Mammary epithelial cell (primary cell): ENCODE measurements at regions not wholly inside any gene's neighbourhood (a gene's known extent, or its start where the extent isn't known, plus 50 kb on each side); places are given as distances from the start of the nearest gene placed in this dataset.

Source experiments
- EZH2 ChIP-seq: IDR thresholded peaks from 2 replicates; pipeline ENCODE4 v1.6.1; 2012; ENCODE audit warnings: low read length, inconsistent platforms, borderline replicate concordance
- TF ChIP-seq, protein P1 (sequence below), 2 donors: IDR thresholded peaks in 1 of 2; conservative IDR thresholded peaks in 1 of 2; 2 replicates each; pipeline ENCODE4 v1.5.1; 2011 to 2012; ENCODE audit warnings: inconsistent platforms in 2 of 2, low read length in 2 of 2, mild to moderate bottlenecking in 2 of 2, control low read depth in 1 of 2, low read depth in 1 of 2; ENCODE audit not compliant: insufficient read depth in 1 of 2; ENCODE audit errors: extremely low read depth in 1 of 2

DNA sequence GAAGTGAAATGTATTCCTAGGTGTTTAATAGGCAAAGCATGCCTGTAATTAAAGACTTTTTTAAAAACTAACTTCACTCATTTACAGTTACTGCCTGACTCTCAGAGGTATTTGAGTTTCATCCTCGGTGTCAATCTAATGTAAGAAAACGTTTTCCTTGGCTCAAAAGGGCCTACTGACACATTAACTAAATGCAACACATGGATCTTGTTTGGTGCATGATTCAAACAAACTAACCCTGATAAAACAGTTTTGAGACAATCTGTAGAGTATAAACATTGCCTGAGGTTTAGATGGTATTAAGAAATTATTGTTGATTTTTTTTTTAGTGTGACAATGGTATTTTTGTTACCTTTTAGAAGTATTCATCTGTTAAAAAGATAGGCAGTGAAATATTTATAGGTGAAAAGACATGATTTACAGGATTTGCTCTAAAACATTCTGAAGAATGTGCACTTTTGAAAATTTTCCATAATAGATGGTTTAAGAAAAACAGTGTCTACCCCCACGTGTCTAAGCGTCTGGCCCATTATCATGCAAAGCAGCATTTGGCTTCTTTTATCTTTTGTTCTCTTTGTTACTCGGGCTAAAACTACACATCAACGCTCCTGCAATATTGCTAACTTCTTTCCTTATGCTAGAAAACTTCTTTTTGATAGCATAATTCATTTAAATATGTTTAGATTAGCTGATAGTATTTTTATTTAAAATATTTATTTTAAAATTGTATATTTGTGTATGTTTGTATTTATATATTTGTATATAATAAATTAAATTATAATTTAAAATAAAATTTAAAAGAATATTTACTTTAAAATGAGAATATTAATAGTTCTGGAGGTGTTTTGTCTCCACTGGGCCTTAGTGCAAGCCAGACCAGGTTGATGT lies 160.2 kb upstream of the NDUFV2 start:
- TF ChIP-seq, protein P1, sequence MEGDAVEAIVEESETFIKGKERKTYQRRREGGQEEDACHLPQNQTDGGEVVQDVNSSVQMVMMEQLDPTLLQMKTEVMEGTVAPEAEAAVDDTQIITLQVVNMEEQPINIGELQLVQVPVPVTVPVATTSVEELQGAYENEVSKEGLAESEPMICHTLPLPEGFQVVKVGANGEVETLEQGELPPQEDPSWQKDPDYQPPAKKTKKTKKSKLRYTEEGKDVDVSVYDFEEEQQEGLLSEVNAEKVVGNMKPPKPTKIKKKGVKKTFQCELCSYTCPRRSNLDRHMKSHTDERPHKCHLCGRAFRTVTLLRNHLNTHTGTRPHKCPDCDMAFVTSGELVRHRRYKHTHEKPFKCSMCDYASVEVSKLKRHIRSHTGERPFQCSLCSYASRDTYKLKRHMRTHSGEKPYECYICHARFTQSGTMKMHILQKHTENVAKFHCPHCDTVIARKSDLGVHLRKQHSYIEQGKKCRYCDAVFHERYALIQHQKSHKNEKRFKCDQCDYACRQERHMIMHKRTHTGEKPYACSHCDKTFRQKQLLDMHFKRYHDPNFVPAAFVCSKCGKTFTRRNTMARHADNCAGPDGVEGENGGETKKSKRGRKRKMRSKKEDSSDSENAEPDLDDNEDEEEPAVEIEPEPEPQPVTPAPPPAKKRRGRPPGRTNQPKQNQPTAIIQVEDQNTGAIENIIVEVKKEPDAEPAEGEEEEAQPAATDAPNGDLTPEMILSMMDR (conservative IDR thresholded peaks at IDR 0.05 in 1 of 2, IDR thresholded peaks at IDR 0.05 in 1 of 2; ENCODE audit: extremely low read depth in 1 of 2, insufficient read depth in 1 of 2, low read depth in 1 of 2, low read length in 2 of 2): no peak
- no peak for TF ChIP-seq EZH2
